ENCODE measurements at regions not wholly inside any gene's neighbourhood (a gene's known extent, or its start where the extent isn't known, plus 50 kb on each side); places are given as distances from the start of the nearest gene placed in this dataset.

GRCh38 chr13:81080911-81081454, 740.1 kb upstream of the SPRY2 start:
- H3K4me3 ChIP-seq = no peak overlapping the region
- H3K27me3 ChIP-seq (replicated peaks in 1 of 2; ENCODE audit: control insufficient read depth in 2 of 2, insufficient read depth in 2 of 2, low read length in 1 of 2) = no peaks in the 10 kb centered on the region
- intact Hi-C loops (cut with micrococcal nuclease; ENCODE audit: unreplicated experiment) (no loop called here), in situ Hi-C loops (cut with MboI) (no loop called here)
- ChIA-PET POLR2A (no interaction called here), SMC1A (ENCODE audit: uncharacterized antibody, unreplicated experiment) (interaction anchor here (0.9 kb wide), 1 partner anchor 17 kb away, joined by 3 read pairs; no protein-coding TSS in a partner anchor), RAD21 (ENCODE audit: unreplicated experiment) (no interaction called here), CTCF (interaction anchor here (0.5 kb wide), 1 partner anchor 570 kb away, joined by 3 read pairs; no protein-coding TSS in a partner anchor)
- 2% methylated on average over 2 of the region's 2 CpGs for WGBS (ENCODE audit: insufficient coverage, insufficient replicate concordance, low lambda C conversion rate, missing lambda C conversion rate)
- no peaks in the 10 kb centered on the region for H4K20me1 ChIP-seq (ENCODE audit: control insufficient read depth, insufficient read depth)
- ATAC-seq = no peak
- H3K9ac ChIP-seq (ENCODE audit: control insufficient read depth, insufficient read depth, low read length) = no peak overlapping the region
- DNase-seq (ENCODE audit: low read depth, low spot score) = no peak
- no peaks in the 10 kb centered on the region for H3K79me2 ChIP-seq (ENCODE audit: control insufficient read depth, insufficient read depth, low read length)
- no peak overlapping the region for H3K4me2 ChIP-seq (ENCODE audit: control insufficient read depth, insufficient read depth)
- FAIRE-seq = no peak
- no peaks in the 10 kb centered on the region for H3K36me3 ChIP-seq (ENCODE audit: control insufficient read depth in 2 of 2, insufficient read depth in 2 of 2, low read length in 1 of 2)
- no peaks in the 10 kb centered on the region for H3K9me3 ChIP-seq (replicated peaks; ENCODE audit: control insufficient read depth, insufficient read depth, low read length)
- H3K27ac ChIP-seq (ENCODE audit: control insufficient read depth, insufficient read depth) = no peak overlapping the region
- TF ChIP-seq RELB (IDR thresholded peaks at IDR 0.05; ENCODE audit: low read depth) (no peak), IRF5 (IDR thresholded peaks at IDR 0.05; ENCODE audit: borderline replicate concordance) (no peak), MLLT1 (IDR thresholded peaks at IDR 0.05) (no peak)
- H3K4me1 ChIP-seq (ENCODE audit: control insufficient read depth, insufficient read depth, low read length) = no peaks in the 10 kb centered on the region
- H2AFZ ChIP-seq (ENCODE audit: control insufficient read depth, low read depth, low read length) = no peak overlapping the region
- no TSS peak for BruUV-seq (replicated peaks)

Data from GM12878 (cell line).